GM23338 (cell line): ENCODE measurements at regions not wholly inside any gene's neighbourhood (a gene's known extent, or its start where the extent isn't known, plus 50 kb on each side); places are given as distances from the start of the nearest gene placed in this dataset.

ENCODE experiments used
- CREB1 ChIP-seq: fragments of 250-450 bp; sonication (Bioruptor Pico); IDR thresholded peaks from 2 replicates; pipeline ENCODE4 v1.5.0; 2020; ENCODE audit warnings: low read depth, mild to moderate bottlenecking, moderate library complexity
- CTCF ChIP-seq, 2 experiments: fragments of 200-600 bp in 1 of 2; sonication (generic) in 1 of 2; conservative IDR thresholded peaks; 2 replicates each; pipeline versions ENCODE4 v1.5.1 to v1.6.1; 2016 to 2017; ENCODE audit warnings: antibody characterized with exemption in 2 of 2, low read depth in 2 of 2, mild to moderate bottlenecking in 2 of 2, moderate library complexity in 1 of 2
- EZH2 ChIP-seq: fragments of 200-600 bp; sonication (generic); IDR thresholded peaks from one replicate; pipeline ENCODE4 v1.8.0; 2017; ENCODE audit warnings: antibody characterized with exemption, mild to moderate bottlenecking, low read depth; ENCODE audit not compliant: unreplicated experiment
- EZH2phosphoT487 ChIP-seq: fragments of 200-600 bp; sonication (generic); IDR thresholded peaks from one replicate; pipeline ENCODE4 v1.8.1; 2018; ENCODE audit warnings: antibody characterized with exemption; ENCODE audit not compliant: unreplicated experiment
- JUNB ChIP-seq: IDR thresholded peaks from one replicate; pipeline ENCODE4 v1.6.1; 2016; ENCODE audit warnings: antibody characterized with exemption; ENCODE audit not compliant: unreplicated experiment
- POLR2AphosphoS5 ChIP-seq: IDR thresholded peaks from 2 replicates; pipeline ENCODE4 v1.6.1; 2016; ENCODE audit warnings: antibody characterized with exemption, low read depth
- REST ChIP-seq: IDR thresholded peaks from one replicate; pipeline ENCODE4 v1.6.1; 2018; ENCODE audit warnings: antibody characterized with exemption; ENCODE audit not compliant: unreplicated experiment
- ZNF114 ChIP-seq: fragments of 250-450 bp; sonication (Bioruptor Pico); IDR thresholded peaks from 2 replicates; pipeline ENCODE4 v1.5.0; 2020; ENCODE audit warnings: mild to moderate bottlenecking, moderate library complexity

- TF ChIP-seq CTCF (conservative IDR thresholded peaks at IDR 0.05; ENCODE audit: low read depth in 2 of 2) = no peak
- TF ChIP-seq POLR2AphosphoS5 = no peak
- no peak for TF ChIP-seq REST
- TF ChIP-seq EZH2 = no peak
- no peak for TF ChIP-seq ZNF114
- TF ChIP-seq CREB1 = no peak
- no peak for TF ChIP-seq EZH2phosphoT487
- no peak for TF ChIP-seq JUNB
Observed at GRCh38 chr1:229835226-229835625, 209.2 kb downstream of the URB2 start.
